GM21825 (cell line): ENCODE measurements at regions not wholly inside any gene's neighbourhood (a gene's known extent, or its start where the extent isn't known, plus 50 kb on each side); places are given as distances from the start of the nearest gene placed in this dataset.
"Not testable (repeated sequence)": the region's sequence is repeated elsewhere in the genome, so short reads cannot be mapped to it uniquely, and the experiment has no call there.

Source experiments
- ATAC-seq: cut with Tn5 transposase; IDR thresholded peaks from one replicate; pipeline ENCODE4 v1.9.1; 2021; ENCODE audit warnings: mild to moderate bottlenecking, moderate library complexity; ENCODE audit not compliant: unreplicated experiment

DNA sequence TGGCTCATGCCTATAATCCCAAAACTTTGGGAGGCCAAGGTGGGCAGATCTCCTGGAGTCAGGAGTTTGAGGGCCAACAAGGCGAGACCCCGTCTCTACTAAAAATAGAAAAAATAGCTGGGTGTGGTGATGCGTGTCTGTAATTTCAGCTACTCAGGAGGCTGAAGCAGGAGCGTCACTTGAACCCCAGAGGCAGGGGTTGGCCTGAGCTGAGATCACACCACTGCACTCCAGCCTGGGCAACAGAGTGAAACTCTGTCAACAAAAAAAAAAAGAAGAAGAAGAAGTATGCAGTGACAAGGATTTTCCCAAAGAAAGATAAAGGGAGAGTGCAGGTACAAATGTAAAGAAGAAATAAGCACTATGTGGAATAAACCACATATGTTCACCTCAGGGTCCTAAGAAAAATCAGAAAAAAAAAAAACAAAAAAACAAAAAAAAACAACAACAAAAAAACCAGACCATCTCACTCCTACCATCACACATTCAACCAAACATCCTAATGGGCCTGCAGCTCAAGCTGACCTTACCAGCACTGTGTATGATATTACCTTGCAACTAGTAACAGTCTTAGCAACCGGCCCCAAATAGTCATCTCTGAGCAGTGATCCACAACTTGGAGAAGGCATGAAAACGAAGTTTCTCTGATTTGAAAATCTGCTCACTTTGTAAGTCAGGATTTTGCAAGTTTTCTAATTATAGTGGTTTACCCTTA, 296.7 kb upstream of the PROK2 start:
- ATAC-seq: no peak

DNA sequence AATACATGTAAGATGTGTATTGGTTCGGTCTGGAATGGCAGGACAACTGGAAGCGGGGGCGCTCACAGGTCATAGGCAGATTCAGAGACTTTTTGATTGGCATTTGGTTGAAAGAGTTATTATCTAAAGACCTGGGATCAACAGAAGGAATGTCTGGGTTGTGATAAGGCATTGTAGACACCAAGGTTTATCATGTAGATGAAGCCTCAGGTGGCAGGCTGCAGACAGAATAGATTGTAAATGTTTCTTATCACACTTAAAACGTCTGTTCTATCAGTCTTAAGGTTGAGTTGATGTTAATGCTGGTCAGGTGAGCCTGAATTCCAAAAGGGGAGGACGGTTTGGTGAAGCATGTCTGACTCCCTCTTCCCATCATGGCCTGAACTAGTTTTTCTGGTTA, 295.9 kb upstream of the PROK2 start:
- ATAC-seq: no peak

DNA sequence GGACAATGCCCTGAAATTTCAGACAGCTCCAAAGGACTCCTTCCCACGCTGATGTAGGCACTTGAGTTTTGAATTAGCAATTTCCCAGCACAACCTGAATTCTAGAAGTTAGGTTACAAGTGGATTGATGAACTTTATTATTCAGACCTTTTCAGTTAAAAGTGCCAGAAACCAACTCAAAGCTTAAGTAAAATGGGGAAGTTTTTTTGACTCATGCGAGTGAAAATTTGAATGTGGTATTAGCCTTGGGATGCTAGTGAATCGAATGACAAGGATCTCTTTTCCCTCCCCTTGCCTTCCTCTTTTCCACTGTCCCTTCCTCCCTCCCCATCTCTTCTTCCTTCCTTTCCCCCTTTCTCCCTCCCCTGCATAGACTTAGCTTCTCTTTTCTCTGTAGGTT, 295.1 kb upstream of the PROK2 start:
- no peak for ATAC-seq

DNA sequence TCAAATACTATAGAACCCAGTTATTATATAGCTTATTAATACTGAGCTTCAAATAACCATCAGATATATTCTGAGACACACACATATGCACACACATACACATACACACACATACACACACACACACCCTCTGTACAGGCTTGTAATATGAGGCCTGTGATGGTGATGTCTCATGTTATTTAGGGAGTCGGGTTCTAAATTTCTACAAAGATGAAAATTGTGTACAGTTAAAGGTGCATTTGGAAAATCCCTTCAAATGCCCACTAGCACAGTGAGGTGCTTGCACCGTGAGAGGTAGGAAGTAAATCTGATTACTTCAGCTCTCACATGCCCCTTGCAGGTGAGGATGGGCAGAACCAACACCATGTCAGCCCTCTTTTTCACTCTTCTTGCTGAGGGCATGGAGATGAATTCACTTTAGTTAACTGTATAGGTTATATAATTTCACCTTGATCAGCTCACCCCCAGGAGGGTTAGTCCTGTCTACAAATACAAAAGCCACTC, 294.5 kb upstream of the PROK2 start:
- ATAC-seq: no peak

DNA sequence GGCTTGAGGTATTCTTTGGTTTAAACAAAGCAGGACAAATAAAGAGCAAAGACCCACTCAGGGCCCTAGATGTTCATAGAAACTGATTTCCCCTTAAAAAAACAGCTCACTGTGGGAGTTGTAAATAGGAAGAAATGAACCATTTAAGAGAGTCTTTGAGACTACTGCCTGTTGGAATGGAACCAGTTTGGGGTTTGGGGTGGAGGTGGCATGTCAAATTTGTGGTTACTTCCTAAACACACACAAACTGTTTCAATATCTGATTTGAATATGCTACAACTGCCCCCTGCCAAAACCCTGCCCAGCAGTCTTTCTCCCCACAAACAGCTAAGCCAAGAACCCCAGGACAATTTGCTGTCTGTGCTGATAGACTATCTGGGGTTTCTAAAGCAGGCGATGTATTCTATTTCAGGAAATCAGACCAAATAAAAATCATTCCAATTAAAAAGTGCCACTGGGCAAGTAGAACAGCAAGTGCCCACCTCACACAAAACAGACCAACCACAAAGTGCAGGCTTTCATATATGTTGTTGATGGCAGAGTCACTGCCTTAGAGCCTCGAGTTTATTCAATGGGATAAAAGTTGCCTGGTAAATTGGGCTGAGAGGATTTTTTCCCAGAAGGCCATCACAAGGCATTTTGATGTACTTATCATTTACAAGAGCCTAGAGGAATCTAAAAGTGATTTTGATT, 293.9 kb upstream of the PROK2 start:
- ATAC-seq: peak; percentile 27

DNA sequence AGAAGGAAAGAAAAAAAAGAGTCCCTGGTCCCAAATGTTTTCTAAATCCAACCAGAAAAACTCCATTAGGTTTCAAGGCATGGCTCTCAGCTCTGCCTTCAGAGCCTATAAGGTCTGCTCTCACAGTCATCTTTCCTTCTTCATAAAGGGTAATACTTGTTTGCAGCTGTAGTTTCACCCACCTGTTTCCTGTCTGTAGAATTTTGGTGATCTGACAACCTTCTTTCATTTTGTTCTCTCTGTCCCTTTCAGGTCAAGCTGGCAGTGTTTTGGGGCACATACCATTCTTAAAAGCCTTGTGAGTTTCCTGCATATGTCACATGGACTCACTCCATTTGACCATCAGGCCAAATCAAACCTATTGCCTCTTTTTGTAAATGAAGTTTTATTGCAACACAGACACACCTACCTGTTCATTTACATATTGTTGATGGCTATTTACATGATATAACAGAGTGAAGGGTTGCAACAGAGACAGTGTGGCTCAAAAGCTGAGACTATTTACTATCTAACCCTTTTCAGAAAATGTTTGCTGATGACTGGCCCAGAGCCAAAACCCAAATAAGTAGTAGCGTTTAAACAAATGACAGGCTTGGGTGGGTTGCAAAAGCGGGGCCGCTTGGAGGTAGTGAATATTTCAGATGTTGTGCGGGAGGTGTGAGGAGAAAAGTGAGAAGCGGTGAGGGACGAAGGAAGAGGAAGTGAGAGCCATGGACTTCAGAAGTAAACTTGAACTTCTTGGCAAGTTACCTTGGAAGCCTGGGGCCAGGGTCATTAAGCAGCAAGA, 292.7 kb upstream of the PROK2 start:
- peak; percentile 50 for ATAC-seq

DNA sequence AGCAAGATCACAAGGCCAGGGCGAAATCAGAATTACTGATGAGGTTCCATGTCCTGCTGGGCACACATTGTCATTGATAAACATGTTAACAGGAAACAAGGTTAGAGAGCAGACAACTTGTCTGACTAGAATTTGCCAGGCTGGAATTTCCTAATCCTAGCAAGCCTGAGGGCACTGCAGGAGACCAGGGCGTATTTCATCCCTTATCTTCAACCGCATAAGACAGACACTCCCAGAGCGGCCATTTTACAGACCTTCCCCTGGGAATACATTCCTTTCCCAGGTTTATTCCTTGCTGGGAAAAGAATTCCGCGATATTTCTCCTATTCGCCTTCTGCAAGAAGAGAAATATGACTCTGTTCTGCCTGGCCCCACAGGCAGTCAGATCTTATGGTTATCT, 290.9 kb upstream of the PROK2 start:
- ATAC-seq: not testable (repeated sequence)

DNA sequence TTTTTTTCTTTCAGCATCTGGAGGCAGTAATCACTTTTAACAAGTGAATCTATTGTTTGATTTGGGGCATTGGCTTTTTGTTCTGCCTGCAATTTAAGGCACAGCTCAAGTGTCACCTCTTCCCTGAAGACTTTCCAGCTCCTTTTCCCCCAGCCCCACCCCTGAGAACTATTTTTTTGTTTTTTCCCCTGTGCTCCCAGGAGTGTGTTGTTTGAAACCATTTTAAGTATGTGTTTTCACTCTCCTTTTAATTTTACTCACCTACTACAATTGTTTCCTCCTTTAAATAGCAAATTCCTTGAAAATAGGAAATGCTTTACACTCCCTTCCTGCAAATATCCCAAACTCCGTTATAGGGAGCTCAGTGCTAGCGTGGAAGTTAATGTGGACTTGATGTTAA, 286.7 kb upstream of the PROK2 start:
- ATAC-seq: no peak

DNA sequence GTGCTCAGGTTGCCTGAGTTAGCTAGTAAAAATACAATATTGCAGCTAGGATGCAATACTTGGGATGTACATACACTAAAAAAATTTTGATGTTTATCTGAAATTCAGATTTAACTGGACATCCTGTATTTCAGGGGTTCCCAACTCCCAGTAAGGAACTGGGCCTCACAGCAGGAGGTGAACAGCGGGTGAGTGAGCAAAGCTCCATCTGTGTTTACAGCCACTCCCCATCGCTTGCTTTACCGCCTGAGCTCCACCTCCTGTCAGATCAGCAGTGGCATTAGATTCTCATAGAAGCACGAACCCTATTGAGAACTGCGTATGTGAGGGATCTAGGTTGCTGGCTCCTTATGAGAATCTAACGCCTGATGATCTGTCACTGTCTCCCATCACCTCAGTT, 285.1 kb upstream of the PROK2 start:
- no peak for ATAC-seq

DNA sequence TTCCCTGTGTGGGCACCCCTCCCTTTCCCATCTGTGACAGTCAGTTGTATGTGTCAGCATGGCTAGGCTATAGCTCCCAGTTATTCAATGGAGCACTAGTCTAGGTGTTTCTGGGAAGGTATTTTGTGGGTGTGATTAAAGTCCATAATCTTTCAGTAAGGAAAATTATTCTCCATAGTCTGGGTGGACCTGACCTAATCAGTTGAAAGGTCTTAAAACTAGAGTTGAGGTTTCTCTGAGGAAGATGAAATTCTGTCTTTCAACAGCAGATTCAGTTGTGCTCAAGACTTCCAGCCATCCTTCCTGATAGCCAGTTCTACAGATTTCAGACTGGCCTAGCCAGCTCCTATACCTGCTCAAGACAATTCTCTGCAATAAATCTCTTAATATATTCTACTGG, 284.6 kb upstream of the PROK2 start:
- ATAC-seq: no peak

DNA sequence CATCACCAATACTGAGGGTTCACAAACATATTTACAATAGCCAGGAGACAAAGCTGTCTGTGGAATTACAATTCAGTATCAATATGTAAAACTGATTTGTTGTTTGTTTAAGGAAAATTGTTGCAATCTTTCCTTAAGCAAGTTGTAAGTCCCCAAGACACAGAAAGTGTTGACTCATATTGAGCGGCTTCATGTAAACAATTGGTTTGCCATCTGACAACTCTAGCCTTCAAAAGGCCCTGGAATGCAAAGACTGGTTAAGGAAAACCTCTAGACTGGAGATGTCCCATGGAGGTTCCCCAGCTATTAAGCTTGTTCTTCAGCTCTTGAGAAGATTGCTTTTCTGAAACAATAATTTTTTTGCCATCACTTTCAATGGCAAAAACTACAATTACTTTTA, 283.7 kb upstream of the PROK2 start:
- no peak for ATAC-seq

DNA sequence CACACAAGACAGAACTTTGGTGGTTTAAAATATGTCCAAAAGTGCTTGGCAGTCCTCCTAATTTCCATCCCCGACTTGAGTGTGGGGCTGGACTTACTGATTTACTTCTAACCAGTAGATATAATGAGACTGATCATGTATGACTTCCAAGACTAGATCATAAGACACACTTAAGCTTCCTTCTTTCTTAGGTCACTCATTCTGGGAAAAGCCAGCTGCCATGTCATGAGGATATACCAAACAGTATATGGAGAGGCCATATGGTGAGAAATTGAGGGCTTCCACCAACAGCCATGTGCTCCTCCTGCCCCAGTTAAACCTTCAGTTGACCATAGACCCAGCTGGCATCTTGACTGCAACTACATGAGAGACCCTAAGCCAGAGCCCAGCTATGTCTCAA, 282.8 kb upstream of the PROK2 start:
- ATAC-seq: no peak

DNA sequence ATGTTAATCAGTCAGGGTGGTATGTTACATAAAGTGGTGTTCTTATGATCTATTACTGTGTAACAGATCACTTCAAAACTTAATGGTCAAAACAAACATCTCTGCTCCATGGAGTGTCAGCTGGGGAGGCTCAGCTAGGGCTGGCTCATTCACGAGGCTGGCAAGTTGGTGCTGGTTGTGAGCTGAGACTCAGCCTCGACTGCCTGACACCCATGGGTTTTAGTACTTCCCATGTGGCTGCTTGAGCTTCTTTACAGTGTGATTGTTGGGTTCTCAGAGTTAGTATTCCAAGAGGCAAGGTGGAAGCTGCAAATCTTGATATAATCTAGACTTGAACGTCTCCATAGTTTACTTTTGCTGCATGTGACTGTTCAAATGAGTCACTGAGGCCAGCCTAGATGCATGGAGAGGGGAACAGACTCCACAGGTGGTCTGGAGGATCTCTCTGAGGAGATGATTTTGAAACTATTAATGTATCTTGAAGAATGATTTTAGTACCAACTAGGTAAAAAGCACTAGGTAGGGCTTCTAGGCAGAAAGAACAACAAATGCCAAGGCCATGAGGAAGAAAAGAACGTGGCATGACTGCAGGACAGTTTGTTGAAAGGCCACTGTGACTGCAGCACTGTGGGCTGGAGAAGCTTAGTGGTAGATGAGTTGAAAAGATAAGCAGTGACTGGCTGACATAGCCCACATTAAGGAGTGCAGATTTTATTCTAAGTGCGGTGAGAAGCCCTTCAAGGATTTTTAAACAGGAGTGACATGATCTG, 281.1 kb upstream of the PROK2 start:
- no peak for ATAC-seq

DNA sequence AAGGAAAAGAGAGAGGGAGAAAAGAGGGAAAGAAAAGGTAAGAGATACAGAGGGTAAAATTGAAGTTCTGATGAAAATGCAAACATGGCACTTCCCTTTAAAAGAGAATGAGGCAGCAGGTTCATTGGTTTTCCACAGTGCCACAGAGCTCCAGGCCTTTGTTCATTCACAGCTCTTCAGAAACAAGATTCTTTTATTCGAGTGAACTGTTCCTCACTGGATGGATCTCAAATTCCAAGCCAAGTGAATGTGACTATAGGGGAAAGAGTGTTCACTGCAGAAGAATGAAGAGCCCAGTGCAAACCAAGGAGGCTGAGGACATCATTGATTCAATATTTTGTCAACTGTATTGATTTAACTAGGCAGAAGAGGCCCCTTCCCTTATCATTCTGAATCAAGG, 280.3 kb upstream of the PROK2 start:
- no peak for ATAC-seq

DNA sequence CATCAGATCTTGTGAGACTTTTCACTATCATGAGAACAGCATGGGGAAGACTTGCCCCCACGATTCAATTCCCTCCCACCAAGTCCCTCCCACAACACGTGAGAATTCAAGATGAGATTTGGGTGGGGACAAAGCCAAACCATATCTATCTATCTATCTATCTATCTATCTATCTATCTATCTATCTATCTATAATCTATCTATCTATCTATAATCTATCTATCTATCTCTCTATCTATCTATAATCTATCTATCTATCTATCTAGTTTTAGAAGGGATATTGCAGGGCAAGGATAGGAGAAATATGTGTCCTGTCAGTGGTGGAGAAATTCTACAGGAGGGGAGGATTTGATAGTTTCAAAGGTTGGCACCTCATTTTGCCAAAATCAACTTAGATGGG, 279.8 kb upstream of the PROK2 start:
- not testable (repeated sequence) for ATAC-seq

DNA sequence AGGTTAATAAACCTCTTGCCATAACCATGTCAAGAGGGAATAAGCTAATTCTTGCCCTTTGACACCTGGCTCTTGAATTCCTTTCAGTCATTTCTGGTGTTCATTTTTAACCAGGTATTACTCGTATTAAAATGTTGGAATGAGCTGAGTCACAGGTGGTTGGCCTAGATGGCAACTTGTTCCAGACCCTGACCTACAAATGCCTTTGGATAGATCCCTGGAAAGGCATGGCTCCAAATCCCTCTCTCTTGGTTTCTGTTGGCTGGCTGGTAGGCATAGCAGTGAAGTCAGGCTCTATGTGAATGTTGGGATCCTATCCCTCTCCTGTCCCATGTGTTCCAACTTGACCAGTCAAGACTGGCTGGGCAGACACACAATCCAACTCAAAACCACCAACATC, 277.1 kb upstream of the PROK2 start:
- ATAC-seq: no peak

DNA sequence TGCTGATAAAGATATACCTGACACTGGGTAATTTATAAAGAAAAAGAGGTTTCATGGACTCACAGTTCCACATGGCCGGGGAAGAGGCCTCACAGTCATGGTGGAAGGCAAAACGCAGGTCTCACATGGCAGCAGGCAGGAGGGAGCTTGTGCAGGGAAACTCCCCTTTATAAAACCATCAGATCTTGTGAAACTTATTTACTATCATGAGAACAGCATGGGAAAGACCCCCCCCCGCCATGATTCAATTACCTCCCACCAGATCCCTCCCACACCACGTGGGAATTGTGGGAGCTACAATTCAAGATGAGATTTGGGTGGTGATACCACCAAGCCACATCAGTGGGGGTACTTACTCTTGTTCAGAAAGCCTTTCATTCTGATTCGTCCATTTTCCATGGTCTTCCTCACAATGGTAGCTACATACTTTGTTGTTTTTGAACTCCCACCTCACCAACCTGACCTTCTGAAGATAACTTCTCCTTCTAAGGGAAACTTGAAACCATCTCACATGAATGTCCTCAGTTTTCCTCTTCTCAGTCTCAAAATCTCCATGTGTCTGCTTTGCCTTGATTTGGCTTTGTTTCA, 275.6 kb upstream of the PROK2 start:
- ATAC-seq: no peak

DNA sequence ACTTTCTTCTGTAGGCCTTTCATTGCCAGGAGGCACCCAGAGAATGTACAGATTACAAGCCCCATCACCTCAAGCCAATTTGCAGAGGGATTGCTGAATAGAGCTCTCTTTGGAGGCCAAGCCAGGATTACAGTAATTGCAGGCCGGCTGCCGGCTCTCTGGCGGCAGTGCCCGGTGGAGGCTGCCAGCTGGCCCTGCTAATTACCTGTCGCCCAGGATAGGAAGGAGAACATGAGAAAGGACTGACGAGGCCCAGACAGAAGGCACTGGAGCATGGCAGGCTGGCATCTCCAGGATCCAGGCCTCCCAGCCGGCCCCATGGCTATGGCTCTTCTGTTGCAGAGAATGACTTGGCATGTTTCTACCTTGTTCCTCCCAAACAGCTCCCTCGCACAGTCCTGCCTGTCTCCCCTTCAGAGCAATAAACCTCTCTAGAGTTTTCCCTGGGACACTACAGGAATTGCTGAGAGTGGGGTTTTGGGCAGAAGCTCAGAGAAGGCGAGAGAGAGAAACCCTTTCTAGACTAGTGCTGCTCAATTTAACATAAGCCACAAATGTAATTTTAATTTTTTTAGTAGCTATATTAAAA, 273.6 kb upstream of the PROK2 start:
- no peak for ATAC-seq

DNA sequence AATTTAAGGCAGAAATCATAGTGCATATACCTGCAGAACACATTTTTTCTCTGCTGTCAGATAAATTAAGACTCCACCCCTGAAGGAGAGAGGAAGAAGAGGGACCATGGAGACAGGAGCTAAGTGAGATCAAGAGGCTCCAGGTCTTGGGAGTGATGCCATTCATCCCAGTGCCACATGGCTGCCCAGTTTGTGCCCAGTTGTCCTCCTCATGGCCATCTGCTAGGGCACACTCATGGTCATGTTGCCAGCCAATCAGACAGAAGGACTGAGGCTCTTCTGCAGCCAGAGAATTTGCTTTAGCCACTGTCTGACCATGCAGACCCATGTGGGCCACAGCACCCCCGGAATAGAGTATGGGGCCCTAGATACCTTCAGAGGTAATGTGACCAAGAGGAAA, 270.5 kb upstream of the PROK2 start:
- no peak for ATAC-seq

DNA sequence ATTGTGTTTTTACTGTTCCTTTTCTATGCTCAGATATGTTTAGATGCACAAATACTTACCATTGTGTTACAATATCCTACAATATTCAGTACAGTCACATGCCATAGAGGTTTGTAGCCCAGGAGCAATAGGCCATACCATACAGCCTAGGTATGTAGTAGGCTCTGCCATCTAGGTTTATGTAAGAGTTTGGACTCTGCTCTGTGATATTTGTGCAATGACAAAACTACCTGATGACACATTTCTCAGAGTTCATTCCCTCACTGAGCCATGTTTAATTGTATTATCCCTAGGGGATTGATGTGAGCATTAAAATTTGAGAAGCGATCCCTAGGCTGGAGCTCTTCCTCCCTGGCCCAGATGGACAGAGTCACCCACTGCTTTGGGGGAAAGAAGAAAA, 270.0 kb upstream of the PROK2 start:
- no peak for ATAC-seq
